ENCODE measurements at regions not wholly inside any gene's neighbourhood (a gene's known extent, or its start where the extent isn't known, plus 50 kb on each side); places are given as distances from the start of the nearest gene placed in this dataset.

DNA sequence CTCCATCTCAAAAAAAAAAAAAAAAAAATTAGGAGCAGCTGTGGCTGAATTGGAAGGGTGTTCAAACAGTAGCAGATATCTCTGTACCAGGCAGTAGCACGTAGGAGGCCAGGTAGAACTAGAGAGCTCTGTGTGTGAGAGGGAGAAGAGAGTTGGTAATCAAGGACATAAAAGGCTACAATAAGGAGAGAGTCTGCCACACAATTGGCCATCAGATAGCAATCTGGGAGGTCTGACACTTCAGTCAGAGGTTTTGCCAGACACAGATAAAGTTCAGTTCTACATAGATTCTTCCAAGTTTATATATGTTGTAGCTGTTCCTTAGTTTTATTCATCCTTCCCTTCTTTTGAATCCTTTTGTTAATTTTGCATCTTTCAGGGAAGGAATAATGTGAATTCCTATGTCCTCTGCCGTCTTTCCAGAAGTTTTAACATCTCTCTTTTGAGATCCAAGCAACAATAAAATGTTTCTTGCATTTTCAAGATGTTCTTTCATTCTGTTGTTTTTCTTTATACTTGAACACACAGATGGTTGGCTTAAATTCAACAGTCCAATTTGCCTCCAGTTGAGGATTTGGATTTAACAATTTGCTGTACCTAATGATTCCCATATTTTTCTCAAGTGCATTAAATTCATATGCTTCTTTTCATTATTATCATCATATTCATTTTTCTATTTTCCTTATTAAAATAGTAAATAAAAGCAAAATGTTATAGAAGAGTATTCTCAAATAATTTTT, 600.3 kb upstream of the GCFC2 start:
- no peak overlapping the region for H3K4me3 ChIP-seq (ENCODE audit: low read depth, low read length)
- DNase-seq (ENCODE audit: low read depth): no peak
- TF ChIP-seq, protein P1, sequence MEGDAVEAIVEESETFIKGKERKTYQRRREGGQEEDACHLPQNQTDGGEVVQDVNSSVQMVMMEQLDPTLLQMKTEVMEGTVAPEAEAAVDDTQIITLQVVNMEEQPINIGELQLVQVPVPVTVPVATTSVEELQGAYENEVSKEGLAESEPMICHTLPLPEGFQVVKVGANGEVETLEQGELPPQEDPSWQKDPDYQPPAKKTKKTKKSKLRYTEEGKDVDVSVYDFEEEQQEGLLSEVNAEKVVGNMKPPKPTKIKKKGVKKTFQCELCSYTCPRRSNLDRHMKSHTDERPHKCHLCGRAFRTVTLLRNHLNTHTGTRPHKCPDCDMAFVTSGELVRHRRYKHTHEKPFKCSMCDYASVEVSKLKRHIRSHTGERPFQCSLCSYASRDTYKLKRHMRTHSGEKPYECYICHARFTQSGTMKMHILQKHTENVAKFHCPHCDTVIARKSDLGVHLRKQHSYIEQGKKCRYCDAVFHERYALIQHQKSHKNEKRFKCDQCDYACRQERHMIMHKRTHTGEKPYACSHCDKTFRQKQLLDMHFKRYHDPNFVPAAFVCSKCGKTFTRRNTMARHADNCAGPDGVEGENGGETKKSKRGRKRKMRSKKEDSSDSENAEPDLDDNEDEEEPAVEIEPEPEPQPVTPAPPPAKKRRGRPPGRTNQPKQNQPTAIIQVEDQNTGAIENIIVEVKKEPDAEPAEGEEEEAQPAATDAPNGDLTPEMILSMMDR (IDR thresholded peaks at IDR 0.05; ENCODE audit: insufficient read depth, low read depth, low read length, missing control alignments): no peak

DNA sequence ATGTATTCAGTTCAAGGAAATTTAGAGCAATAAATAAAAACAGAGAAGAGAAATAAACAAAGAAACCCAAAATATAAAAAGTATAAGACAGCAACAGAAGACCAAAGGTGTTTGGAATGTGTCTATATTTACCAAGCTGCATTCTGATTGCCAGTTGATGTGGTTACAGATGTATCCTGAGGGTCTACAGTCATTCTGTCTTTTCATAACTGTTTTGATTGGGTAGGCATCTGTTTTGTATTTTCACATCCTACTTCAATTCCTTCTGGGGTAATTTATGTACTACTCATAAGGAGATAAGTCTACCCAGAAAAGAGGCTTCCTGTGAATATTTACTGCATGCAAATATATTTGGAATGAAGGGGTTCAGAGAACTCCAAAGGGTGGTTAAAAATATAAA, 596.8 kb upstream of the GCFC2 start:
- no peak overlapping the region for H3K4me3 ChIP-seq (ENCODE audit: low read depth, low read length)
- no peak for DNase-seq (ENCODE audit: low read depth)
- TF ChIP-seq, protein P1 (IDR thresholded peaks at IDR 0.05; ENCODE audit: insufficient read depth, low read depth, low read length, missing control alignments): no peak

DNA sequence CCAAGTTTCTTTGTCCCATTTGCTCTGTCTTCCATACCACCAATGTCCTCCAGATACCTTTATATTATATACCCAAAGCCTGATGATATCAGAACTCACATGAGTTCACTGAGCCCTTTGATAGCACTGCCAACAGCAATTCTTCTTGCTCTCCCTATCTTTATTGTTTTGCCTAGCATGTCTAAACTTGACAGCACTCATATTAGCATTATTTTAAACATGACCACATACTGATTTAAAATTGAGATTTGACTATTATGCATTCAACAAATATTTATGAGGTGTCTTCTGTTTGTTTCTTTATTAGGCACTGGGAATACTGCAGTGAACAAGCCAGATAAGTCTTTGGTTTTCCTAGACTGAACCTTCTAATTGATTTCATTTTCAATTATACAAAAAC, 587.3 kb upstream of the GCFC2 start:
- H3K4me3 ChIP-seq (ENCODE audit: low read depth, low read length): no peak overlapping the region
- TF ChIP-seq, protein P1 (IDR thresholded peaks at IDR 0.05; ENCODE audit: insufficient read depth, low read depth, low read length, missing control alignments): no peak
- DNase-seq (ENCODE audit: low read depth): no peak

DNA sequence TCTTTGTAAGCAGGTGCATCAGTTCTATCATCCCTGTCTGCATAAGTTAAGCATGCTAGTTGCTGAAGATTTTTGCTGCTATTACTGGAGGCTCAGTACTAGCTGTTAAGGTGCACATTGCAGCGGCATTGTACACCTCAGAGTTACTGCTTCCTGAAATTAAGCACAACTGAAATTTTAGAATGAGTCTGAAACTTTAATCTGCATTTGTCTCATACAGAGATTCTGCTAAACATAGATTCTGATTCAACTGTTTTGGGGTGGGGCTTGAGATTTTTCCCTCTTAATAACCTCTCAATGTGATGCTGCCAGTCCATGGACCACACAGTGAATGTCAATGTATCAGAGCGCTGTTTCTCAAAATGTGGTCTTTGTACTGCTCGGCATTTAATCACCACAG, 585.7 kb upstream of the GCFC2 start:
- no peak overlapping the region for H3K4me3 ChIP-seq (ENCODE audit: low read depth, low read length)
- TF ChIP-seq, protein P1 (IDR thresholded peaks at IDR 0.05; ENCODE audit: insufficient read depth, low read depth, low read length, missing control alignments): no peak
- DNase-seq (ENCODE audit: low read depth): peak; percentile 21

DNA sequence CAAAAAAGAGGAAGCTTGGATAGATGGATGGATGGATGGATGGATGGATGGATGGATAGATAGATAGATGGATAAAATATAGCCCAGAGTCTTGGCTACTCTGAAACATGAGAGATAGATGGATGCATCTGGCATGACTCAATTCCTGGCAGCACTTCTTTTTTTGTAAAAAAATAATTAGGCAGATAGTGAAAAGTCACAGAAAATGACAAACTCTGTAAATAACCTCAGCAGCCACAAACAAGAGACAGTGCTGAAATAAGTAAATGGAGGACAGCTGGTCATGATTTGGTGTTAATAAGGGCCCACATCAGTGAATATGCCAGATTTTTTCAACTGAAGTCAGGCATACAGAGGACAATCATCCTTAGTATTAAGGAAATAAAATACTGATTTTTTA, 585.0 kb upstream of the GCFC2 start:
- DNase-seq (ENCODE audit: low read depth): no peak
- TF ChIP-seq, protein P1 (IDR thresholded peaks at IDR 0.05; ENCODE audit: insufficient read depth, low read depth, low read length, missing control alignments): no peak
- H3K4me3 ChIP-seq (ENCODE audit: low read depth, low read length): no peak overlapping the region

DNA sequence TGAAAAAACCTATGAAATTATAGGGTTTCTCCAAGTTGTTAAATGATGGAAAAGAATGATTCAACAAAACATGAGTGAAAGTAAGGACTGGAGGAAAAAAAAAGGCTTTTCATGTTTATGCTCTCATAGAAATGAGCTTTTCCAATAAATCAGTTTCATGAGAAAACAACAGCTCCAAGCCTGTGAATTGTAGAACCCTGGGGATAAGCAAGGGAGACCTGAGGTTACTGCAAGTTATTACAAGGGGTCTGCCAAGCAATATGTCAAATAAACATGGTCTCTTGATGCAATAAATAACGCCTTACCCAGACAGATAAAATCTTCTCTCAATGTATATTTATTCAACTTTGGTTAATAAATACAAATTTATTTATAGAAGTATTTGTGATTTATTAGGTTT, 577.9 kb upstream of the GCFC2 start:
- TF ChIP-seq, protein P1 (IDR thresholded peaks at IDR 0.05; ENCODE audit: insufficient read depth, low read depth, low read length, missing control alignments): no peak
- no peak for DNase-seq (ENCODE audit: low read depth)
- H3K4me3 ChIP-seq (ENCODE audit: low read depth, low read length): no peak overlapping the region

DNA sequence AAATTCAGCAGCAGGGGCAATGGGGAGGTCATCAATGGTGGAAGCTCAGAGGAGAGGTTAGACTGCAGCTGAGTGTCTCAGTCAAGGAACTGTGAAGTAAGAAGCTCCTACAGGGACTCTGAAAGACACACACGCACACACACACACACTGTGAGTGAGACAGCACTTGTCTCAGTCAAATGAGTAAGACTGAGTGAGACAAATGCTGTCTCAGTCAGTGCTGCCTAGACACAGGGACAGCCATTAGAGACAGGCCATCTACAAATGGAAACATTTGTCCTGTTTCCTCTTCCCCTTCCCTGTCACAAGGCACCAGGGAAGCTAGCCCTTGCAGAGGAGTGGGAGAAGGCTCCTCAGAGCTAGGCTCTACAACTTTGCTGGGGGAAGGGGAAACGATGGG, 577.4 kb upstream of the GCFC2 start:
- DNase-seq (ENCODE audit: low read depth): peak; percentile 18
- TF ChIP-seq, protein P1 (IDR thresholded peaks at IDR 0.05; ENCODE audit: insufficient read depth, low read depth, low read length, missing control alignments): no peak
- no peak overlapping the region for H3K4me3 ChIP-seq (ENCODE audit: low read depth, low read length)

Measured in GM12865 (cell line).